SK-N-SH treated with all-trans-retinoic acid at 6 μM for 48 hours (cell line): ENCODE measurements at regions not wholly inside any gene's neighbourhood (a gene's known extent, or its start where the extent isn't known, plus 50 kb on each side); places are given as distances from the start of the nearest gene placed in this dataset.

Experiments used
- ATAC-seq: fragments of 200-7000 bp; cut with Tn5 transposase; 3 replicates; pipeline ENCODE4 v1.9.1; 2020; ENCODE audit warnings: mild to moderate bottlenecking, moderate library complexity
- ARNTL ChIP-seq: fragments of 450-650 bp; formaldehyde crosslinking; IDR thresholded peaks from 2 replicates; pipeline ENCODE4 v1.5.0; 2020; ENCODE audit warnings: low read depth, mild to moderate bottlenecking, moderate library complexity, borderline replicate concordance
- BACH2 ChIP-seq: fragments of 250-450 bp; sonication (Bioruptor Pico); IDR thresholded peaks from 2 replicates; pipeline ENCODE4 v1.9.0; 2021; ENCODE audit warnings: mild to moderate bottlenecking, borderline replicate concordance
- CSDC2 ChIP-seq: fragments of 250-450 bp; sonication (Bioruptor Pico); IDR thresholded peaks from 2 replicates; pipeline ENCODE4 v1.5.0; 2020; ENCODE audit warnings: mild to moderate bottlenecking, moderate library complexity
- ESRRG ChIP-seq: fragments of 250-450 bp; sonication (Bioruptor Pico); IDR thresholded peaks from 2 replicates; pipeline ENCODE4 v1.6.1; 2021; ENCODE audit warnings: mild to moderate bottlenecking
- GLIS3 ChIP-seq: fragments of 250-450 bp; sonication (Bioruptor Pico); IDR thresholded peaks from 2 replicates; pipeline ENCODE4 v1.5.0; 2020; ENCODE audit warnings: mild to moderate bottlenecking, moderate library complexity
- ISL1 ChIP-seq: fragments of 250-450 bp; sonication (Bioruptor Pico); IDR thresholded peaks from 2 replicates; pipeline ENCODE4 v2.1.2; 2022; ENCODE audit warnings: mild to moderate bottlenecking, moderate library complexity
- OSR1 ChIP-seq: fragments of 250-450 bp; sonication (Bioruptor Pico); IDR thresholded peaks from 2 replicates; pipeline ENCODE4 v1.8.0; 2022; ENCODE audit warnings: moderate library complexity, mild to moderate bottlenecking, inconsistent platforms
- PPARA ChIP-seq: fragments of 250-450 bp; sonication (Bioruptor Pico); IDR thresholded peaks from 2 replicates; pipeline ENCODE4 v1.5.0; 2020; ENCODE audit warnings: mild to moderate bottlenecking, borderline replicate concordance
- RARB ChIP-seq: fragments of 250-450 bp; sonication (Bioruptor Pico); IDR thresholded peaks from 2 replicates; pipeline ENCODE4 v1.8.0; 2021; ENCODE audit warnings: mild to moderate bottlenecking, moderate library complexity
- SNAI2 ChIP-seq: fragments of 250-450 bp; sonication (Bioruptor Pico); IDR thresholded peaks from 2 replicates; pipeline ENCODE4 v1.5.0; 2020; ENCODE audit warnings: mild to moderate bottlenecking, moderate library complexity
- TCF4 ChIP-seq: fragments of 250-450 bp; sonication (Bioruptor Pico); IDR thresholded peaks from 2 replicates; pipeline ENCODE4 v1.8.0; 2021; ENCODE audit warnings: mild to moderate bottlenecking, moderate library complexity, borderline replicate concordance
- TOX ChIP-seq: fragments of 250-450 bp; sonication (Bioruptor Pico); IDR thresholded peaks from 2 replicates; pipeline ENCODE4 v1.8.0; 2021; ENCODE audit warnings: mild to moderate bottlenecking, moderate library complexity, borderline replicate concordance
- ZC3H10 ChIP-seq: fragments of 250-450 bp; sonication (Bioruptor Pico); IDR thresholded peaks from 2 replicates; pipeline ENCODE4 v1.5.1; 2021; ENCODE audit warnings: mild to moderate bottlenecking, moderate library complexity
- ZFP3 ChIP-seq: fragments of 250-450 bp; sonication (Bioruptor Pico); IDR thresholded peaks from 2 replicates; pipeline ENCODE4 v1.5.0; 2020; ENCODE audit warnings: mild to moderate bottlenecking, moderate library complexity
- ZFP30 ChIP-seq: fragments of 450-650 bp; formaldehyde crosslinking; IDR thresholded peaks from 2 replicates; pipeline ENCODE4 v1.5.0; 2022; ENCODE audit warnings: mild to moderate bottlenecking, moderate library complexity
- TF ChIP-seq, protein P1 (sequence below): fragments of 250-450 bp; sonication (Bioruptor Pico); IDR thresholded peaks from 2 replicates; pipeline ENCODE4 v1.5.0; 2020; ENCODE audit warnings: mild to moderate bottlenecking, moderate library complexity
- TF ChIP-seq, protein P2 (sequence below): fragments of 250-450 bp; sonication (Bioruptor Pico); IDR thresholded peaks from 2 replicates; pipeline ENCODE4 v1.8.0; 2021; ENCODE audit warnings: low read depth, mild to moderate bottlenecking, moderate library complexity, borderline replicate concordance
- TF ChIP-seq, protein P3 (sequence below): fragments of 250-450 bp; sonication (Bioruptor Pico); IDR thresholded peaks from 2 replicates; pipeline ENCODE4 v1.5.1; 2021; ENCODE audit warnings: mild to moderate bottlenecking, moderate library complexity
- TF ChIP-seq, protein P4 (sequence below): fragments of 250-450 bp; sonication (Bioruptor Pico); IDR thresholded peaks from 2 replicates; pipeline ENCODE4 v1.5.1; 2020; ENCODE audit warnings: low read depth, mild to moderate bottlenecking, moderate library complexity

DNA sequence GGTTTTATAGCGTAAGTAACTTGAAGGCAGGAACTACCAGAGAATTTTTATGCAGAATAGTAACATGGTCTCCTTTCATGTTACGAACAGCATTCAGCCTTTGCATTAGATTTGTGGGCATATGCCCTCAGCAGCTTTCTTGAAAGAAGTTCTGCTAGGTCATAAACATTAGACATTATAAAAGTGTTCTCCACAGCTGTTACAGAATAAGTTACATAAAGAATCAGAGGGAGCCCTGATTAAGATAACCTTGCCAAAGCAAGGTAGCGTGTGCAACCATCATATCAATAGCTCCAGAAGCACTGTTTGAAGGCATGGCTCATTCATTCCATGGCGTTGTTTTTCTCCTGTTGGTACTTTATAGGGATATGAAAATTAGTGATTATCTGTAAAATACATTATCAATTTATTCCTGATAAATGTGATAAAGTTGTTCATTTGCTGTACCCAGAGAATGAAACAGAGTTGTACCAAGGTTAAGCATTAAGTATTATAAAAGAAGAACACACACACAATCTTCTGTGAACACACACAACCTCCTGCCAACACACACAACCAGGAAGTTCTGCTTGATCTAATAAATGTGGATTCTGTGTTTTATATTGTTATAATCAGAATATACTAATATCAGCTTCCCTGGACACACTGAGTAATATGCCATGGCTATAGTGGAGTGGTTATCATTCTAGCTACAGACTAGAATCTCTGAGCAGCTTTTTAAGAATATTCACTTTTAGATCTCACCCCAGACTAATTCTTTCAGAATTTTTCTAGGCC, 286.7 kb upstream of the SLC39A10 start:
- ATAC-seq: no peak
- TF ChIP-seq RARB (CRISPR knock-in tag): no peak
- no peak for TF ChIP-seq PPARA (CRISPR knock-in tag)
- TF ChIP-seq, protein P1, sequence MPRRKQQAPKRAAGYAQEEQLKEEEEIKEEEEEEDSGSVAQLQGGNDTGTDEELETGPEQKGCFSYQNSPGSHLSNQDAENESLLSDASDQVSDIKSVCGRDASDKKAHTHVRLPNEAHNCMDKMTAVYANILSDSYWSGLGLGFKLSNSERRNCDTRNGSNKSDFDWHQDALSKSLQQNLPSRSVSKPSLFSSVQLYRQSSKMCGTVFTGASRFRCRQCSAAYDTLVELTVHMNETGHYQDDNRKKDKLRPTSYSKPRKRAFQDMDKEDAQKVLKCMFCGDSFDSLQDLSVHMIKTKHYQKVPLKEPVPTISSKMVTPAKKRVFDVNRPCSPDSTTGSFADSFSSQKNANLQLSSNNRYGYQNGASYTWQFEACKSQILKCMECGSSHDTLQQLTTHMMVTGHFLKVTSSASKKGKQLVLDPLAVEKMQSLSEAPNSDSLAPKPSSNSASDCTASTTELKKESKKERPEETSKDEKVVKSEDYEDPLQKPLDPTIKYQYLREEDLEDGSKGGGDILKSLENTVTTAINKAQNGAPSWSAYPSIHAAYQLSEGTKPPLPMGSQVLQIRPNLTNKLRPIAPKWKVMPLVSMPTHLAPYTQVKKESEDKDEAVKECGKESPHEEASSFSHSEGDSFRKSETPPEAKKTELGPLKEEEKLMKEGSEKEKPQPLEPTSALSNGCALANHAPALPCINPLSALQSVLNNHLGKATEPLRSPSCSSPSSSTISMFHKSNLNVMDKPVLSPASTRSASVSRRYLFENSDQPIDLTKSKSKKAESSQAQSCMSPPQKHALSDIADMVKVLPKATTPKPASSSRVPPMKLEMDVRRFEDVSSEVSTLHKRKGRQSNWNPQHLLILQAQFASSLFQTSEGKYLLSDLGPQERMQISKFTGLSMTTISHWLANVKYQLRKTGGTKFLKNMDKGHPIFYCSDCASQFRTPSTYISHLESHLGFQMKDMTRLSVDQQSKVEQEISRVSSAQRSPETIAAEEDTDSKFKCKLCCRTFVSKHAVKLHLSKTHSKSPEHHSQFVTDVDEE (CRISPR knock-in tag): no peak
- no peak for TF ChIP-seq ZC3H10 (CRISPR knock-in tag)
- TF ChIP-seq, protein P2, sequence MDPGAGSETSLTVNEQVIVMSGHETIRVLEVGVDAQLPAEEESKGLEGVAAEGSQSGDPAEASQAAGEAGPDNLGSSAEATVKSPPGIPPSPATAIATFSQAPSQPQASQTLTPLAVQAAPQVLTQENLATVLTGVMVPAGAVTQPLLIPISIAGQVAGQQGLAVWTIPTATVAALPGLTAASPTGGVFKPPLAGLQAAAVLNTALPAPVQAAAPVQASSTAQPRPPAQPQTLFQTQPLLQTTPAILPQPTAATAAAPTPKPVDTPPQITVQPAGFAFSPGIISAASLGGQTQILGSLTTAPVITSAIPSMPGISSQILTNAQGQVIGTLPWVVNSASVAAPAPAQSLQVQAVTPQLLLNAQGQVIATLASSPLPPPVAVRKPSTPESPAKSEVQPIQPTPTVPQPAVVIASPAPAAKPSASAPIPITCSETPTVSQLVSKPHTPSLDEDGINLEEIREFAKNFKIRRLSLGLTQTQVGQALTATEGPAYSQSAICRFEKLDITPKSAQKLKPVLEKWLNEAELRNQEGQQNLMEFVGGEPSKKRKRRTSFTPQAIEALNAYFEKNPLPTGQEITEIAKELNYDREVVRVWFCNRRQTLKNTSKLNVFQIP (CRISPR knock-in tag): no peak

DNA sequence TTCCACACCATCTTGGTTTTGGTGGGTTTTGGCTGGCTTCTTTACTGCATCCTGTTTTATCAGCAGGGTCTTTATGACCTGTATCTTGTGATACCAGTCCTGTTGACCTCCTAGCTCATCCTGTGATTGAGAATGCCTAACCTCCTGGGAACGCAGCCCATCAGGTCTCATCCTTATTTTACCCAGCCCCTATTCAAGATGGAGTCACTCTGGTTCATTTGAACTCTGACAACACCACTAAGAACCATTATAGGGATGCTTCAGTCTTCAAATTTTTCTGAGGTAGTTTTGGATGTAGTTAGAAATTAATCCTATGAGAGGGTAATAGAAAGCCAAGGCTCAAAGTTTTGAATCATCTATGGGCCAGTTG, 287.8 kb upstream of the SLC39A10 start:
- no peak for TF ChIP-seq ZFP3 (CRISPR knock-in tag)
- no peak for TF ChIP-seq SNAI2 (CRISPR knock-in tag)
- TF ChIP-seq TOX (CRISPR knock-in tag): no peak
- no peak for TF ChIP-seq ISL1
- no peak for TF ChIP-seq GLIS3
- TF ChIP-seq ZC3H10 (CRISPR knock-in tag): no peak
- TF ChIP-seq ESRRG (CRISPR knock-in tag): no peak
- TF ChIP-seq, protein P3, sequence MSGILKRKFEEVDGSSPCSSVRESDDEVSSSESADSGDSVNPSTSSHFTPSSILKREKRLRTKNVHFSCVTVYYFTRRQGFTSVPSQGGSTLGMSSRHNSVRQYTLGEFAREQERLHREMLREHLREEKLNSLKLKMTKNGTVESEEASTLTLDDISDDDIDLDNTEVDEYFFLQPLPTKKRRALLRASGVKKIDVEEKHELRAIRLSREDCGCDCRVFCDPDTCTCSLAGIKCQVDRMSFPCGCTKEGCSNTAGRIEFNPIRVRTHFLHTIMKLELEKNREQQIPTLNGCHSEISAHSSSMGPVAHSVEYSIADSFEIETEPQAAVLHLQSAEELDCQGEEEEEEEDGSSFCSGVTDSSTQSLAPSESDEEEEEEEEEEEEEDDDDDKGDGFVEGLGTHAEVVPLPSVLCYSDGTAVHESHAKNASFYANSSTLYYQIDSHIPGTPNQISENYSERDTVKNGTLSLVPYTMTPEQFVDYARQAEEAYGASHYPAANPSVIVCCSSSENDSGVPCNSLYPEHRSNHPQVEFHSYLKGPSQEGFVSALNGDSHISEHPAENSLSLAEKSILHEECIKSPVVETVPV (CRISPR knock-in tag): no peak
- no peak for TF ChIP-seq TCF4 (CRISPR knock-in tag)
- TF ChIP-seq, all 23 proteins: peak for 0
- ATAC-seq: no peak

DNA sequence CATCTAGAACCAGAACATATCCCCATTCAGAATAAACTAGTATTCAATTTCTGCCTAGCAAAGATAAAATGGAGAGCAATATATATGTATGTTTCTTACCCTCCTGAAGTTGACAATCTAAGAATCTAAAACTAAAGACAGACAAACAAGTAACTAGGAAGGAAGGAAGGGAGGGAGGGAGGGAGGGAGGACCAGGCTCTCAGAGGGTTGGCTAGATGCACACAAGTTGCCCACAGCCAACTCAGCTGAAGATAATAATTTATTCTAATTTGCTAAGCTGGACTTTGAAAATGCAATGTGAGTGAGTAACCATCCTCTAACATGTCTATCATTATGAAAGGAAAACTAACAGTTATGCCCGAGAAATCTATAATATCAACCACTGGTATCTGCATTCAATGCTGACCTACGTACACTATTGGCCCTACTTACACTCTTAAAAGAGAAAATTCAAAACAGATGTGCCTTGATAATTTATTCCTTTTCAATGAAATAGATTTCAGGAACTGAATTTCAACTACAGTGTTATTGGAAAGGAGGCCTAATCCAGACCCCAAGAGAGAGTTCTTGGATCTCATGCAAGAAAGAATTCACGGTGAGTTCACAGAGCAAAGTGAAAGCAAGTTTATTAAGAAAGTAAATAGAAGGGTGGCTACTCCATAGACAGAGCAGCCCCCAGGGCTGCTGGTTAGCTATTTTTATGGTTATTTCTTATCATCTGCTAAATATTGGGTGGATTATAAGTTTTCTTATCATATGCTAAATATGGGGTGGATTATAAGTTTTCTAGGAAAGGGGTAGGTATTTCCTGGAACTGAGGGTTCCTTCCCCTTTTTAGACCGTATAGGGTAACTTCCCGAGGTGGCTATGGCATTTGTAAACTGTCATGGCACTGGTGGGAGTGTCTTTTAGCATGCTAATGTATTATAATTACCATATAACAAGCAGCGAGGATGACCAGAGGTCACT, 288.5 kb upstream of the SLC39A10 start:
- no peak for ATAC-seq
- no peak for TF ChIP-seq TCF4 (CRISPR knock-in tag)
- no peak for TF ChIP-seq TOX (CRISPR knock-in tag)
- no peak for TF ChIP-seq ZFP30 (CRISPR knock-in tag)
- TF ChIP-seq SNAI2 (CRISPR knock-in tag): no peak
- TF ChIP-seq ISL1: no peak
- TF ChIP-seq, protein P1 (CRISPR knock-in tag): no peak
- TF ChIP-seq ZC3H10 (CRISPR knock-in tag): no peak

DNA sequence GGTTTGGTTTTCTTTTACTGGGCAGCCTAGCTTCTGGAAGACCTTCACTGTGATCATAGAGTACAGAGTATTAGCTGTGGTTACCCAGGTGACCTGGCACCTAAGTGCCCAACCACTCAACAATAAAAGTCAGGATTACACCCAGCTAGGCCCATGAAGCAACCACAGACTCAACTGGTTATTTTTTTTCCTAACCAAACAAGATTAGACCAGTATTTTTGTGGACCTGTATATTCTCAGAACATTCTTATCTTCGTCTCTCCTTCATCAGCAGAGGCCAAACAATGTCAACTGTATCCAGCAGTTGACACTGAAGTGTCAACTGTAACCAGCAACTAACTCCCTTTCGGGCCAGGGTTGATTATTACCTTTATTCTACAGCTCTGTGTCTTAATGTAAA, 289.2 kb upstream of the SLC39A10 start:
- no peak for ATAC-seq
- TF ChIP-seq, protein P4, sequence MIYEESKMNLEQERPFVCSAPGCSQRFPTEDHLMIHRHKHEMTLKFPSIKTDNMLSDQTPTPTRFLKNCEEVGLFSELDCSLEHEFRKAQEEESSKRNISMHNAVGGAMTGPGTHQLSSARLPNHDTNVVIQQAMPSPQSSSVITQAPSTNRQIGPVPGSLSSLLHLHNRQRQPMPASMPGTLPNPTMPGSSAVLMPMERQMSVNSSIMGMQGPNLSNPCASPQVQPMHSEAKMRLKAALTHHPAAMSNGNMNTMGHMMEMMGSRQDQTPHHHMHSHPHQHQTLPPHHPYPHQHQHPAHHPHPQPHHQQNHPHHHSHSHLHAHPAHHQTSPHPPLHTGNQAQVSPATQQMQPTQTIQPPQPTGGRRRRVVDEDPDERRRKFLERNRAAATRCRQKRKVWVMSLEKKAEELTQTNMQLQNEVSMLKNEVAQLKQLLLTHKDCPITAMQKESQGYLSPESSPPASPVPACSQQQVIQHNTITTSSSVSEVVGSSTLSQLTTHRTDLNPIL (CRISPR knock-in tag): no peak
- TF ChIP-seq CSDC2 (CRISPR knock-in tag) (no peak), OSR1 (CRISPR knock-in tag) (no peak), ARNTL (no peak), TCF4 (CRISPR knock-in tag) (no peak), ZFP30 (CRISPR knock-in tag) (no peak), PPARA (CRISPR knock-in tag) (no peak), RARB (CRISPR knock-in tag) (no peak), ZFP3 (CRISPR knock-in tag) (no peak), SNAI2 (CRISPR knock-in tag) (no peak), BACH2 (CRISPR knock-in tag) (no peak), ISL1 (no peak), TOX (CRISPR knock-in tag) (no peak), ESRRG (CRISPR knock-in tag) (no peak)
- TF ChIP-seq, protein P1 (CRISPR knock-in tag): no peak
